ENCODE measurements at regions not wholly inside any gene's neighbourhood (a gene's known extent, or its start where the extent isn't known, plus 50 kb on each side); places are given as distances from the start of the nearest gene placed in this dataset.

DNA sequence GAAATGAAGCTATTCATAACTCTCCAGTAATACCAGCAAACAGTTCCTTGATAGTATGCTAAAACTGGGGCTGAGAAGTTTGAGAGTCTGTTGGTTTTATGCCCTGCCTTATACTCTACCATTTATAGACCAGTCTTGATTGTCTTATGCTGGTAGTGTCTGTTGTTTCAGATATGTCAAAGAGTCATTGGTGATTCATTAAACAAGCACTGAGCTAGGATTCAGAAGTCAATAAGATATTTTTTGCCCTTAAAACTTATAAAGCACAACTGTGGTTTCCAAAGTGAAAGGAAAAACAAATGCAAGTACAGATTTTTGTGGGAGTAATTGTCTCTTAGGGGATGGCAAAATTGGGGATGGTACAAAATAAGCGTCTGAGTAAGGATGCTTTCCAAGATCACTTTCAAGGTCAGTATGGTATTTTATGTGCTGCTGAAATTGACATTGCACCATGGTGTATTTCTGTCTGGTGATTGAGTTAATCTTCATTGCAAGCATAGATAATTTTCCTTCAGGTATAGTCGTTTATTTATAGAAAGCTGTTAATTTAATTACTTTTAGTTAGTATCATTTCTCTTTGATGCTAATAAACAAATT lies 289.5 kb upstream of the E2F7 start:
- TF ChIP-seq, protein P1, sequence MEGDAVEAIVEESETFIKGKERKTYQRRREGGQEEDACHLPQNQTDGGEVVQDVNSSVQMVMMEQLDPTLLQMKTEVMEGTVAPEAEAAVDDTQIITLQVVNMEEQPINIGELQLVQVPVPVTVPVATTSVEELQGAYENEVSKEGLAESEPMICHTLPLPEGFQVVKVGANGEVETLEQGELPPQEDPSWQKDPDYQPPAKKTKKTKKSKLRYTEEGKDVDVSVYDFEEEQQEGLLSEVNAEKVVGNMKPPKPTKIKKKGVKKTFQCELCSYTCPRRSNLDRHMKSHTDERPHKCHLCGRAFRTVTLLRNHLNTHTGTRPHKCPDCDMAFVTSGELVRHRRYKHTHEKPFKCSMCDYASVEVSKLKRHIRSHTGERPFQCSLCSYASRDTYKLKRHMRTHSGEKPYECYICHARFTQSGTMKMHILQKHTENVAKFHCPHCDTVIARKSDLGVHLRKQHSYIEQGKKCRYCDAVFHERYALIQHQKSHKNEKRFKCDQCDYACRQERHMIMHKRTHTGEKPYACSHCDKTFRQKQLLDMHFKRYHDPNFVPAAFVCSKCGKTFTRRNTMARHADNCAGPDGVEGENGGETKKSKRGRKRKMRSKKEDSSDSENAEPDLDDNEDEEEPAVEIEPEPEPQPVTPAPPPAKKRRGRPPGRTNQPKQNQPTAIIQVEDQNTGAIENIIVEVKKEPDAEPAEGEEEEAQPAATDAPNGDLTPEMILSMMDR (conservative IDR thresholded peaks at IDR 0.05; ENCODE audit: low read depth, low read length) = no peak
- H3K4me3 ChIP-seq (ENCODE audit: low read length) = no peak overlapping the region
- no peak for DNase-seq (ENCODE audit: low read depth)

GRCh38 chr12:77352946-77353345 lies 287.6 kb upstream of the E2F7 start:
- DNase-seq (ENCODE audit: low read depth) = no peak
- TF ChIP-seq, protein P1 (conservative IDR thresholded peaks at IDR 0.05; ENCODE audit: low read depth, low read length) = no peak
- no peak overlapping the region for H3K4me3 ChIP-seq (ENCODE audit: low read length)

- H3K4me3 ChIP-seq (ENCODE audit: low read length) = no peak overlapping the region
- DNase-seq (ENCODE audit: low read depth) = no peak
- TF ChIP-seq, protein P1 (conservative IDR thresholded peaks at IDR 0.05; ENCODE audit: low read depth, low read length) = no peak
These were observed 286.5 kb upstream of the E2F7 start for GRCh38 chr12:77351860-77352259.

- DNase-seq (ENCODE audit: low read depth) = no peak
- TF ChIP-seq, protein P1 (conservative IDR thresholded peaks at IDR 0.05; ENCODE audit: low read depth, low read length) = no peak
- no peak overlapping the region for H3K4me3 ChIP-seq (ENCODE audit: low read length)
These were observed 284.5 kb upstream of the E2F7 start for GRCh38 chr12:77349689-77350370.

DNA sequence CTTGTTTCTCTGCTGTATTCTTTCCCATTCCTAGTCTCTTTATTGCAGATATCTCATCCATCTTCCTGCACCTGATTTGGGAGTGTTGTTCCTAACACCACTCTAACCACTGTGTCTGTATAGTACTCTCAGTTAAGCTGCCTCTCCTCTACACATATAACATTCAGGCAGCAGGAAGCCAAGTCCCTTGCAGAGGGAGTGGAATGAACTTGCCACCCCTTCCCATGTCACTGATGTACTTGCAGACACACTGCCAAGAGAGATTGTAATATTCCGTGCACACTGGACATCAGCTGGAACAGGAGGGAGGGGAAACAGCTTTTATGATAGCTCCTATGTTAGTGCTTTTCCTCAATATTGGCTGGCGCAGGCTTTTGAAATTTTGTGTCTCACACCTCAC lies 281.6 kb upstream of the E2F7 start:
- no peak for DNase-seq (ENCODE audit: low read depth)
- TF ChIP-seq, protein P1 (conservative IDR thresholded peaks at IDR 0.05; ENCODE audit: low read depth, low read length) = no peak
- no peak overlapping the region for H3K4me3 ChIP-seq (ENCODE audit: low read length)

DNA sequence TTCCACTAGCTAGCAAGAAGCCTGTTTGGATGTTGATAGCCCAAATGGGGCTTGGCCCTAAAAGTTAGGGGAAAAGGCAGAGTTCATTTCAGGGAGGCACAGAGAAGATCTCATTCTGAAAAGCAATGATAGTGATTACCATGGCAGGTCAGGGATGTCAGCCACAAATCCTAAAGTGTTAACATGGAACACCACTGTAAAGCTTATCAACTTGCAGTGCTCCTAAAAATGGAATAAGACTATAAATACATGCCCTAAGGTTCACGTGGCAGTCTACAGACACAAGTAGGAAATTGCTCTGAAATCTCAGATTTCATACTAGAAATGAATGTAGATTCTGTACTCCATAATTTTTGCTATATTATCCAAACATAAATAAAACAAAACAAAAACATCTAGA lies 280.0 kb upstream of the E2F7 start:
- TF ChIP-seq, protein P1 (conservative IDR thresholded peaks at IDR 0.05; ENCODE audit: low read depth, low read length) = no peak
- DNase-seq (ENCODE audit: low read depth) = no peak

DNA sequence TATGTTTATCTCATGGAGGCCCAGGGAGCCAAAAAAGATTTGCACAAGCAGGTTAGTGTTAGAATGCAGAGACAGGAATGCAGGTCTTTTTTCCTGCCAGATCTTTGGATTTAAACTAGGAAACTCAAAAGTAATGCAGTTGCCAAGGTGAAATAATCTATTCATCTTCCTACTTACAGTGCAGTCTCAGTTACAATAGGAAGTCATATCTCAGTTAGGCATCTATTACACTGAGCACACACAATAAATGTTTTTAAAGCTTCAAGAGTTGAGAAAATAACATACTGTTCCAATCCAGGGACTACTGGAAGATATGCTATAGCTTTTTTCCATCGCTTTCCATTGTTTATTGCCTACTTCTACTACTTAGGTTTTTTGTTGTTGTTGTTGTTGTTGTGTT lies 279.3 kb upstream of the E2F7 start:
- H3K4me3 ChIP-seq (ENCODE audit: low read length) = no peak overlapping the region
- no peak for DNase-seq (ENCODE audit: low read depth)
- TF ChIP-seq, protein P1 (conservative IDR thresholded peaks at IDR 0.05; ENCODE audit: low read depth, low read length) = no peak

More for the DNA sequence above, 280.0 kb upstream of the E2F7 start:
- H3K4me3 ChIP-seq (ENCODE audit: low read length) = no peak overlapping the region
